HEK293 (cell line): ENCODE measurements at regions not wholly inside any gene's neighbourhood (a gene's known extent, or its start where the extent isn't known, plus 50 kb on each side); places are given as distances from the start of the nearest gene placed in this dataset.

Experiments
- CTCF ChIA-PET: fragments of 350-600 bp; formaldehyde crosslinking; extraction: SDS; loops from one replicate; lab custom pipeline; 2021; ENCODE audit warnings: antibody characterized with exemption; lab: Yijun Ruan, JAX
- POLR2A ChIA-PET: fragments of 300-600 bp; formaldehyde crosslinking; extraction: SDS; loops from one replicate; lab custom pipeline; 2020; ENCODE audit warnings: antibody characterized with exemption, inconsistent platforms; lab: Yijun Ruan, JAX
- H3K27ac ChIP-seq: fragments of 200-500 bp; sonication (Bioruptor generic); 2 replicates; pipeline ENCODE4 v1.5.1; 2014; ENCODE audit warnings: low read depth, low read length, control low read depth, inconsistent platforms; ENCODE audit errors: extremely low read depth
- H3K36me3 ChIP-seq, 2 experiments: fragments of 200-500 bp in 1 of 2; sonication (Bioruptor generic) in 1 of 2; 1 replicate in 1 of 2; 2 replicates in 1 of 2; pipeline ENCODE4 v1.5.1; 2014 to 2017; ENCODE audit warnings: inconsistent platforms in 2 of 2, low read length in 2 of 2; ENCODE audit not compliant: control insufficient read depth in 2 of 2, insufficient read depth in 1 of 2
- H3K4me1 ChIP-seq: fragments of 200-500 bp; sonication (Bioruptor generic); 2 replicates; pipeline ENCODE4 v1.5.1; 2014; ENCODE audit warnings: mild to moderate bottlenecking, low read length, inconsistent platforms; ENCODE audit not compliant: control insufficient read depth, insufficient read depth
- H3K4me3 ChIP-seq: 2 replicates; pipeline ENCODE4 v1.5.1; 2011; ENCODE audit warnings: low read depth, mild to moderate bottlenecking, control low read depth, low read length, moderate library complexity
- H3K9me3 ChIP-seq: fragments of 200-500 bp; sonication (Bioruptor generic); 2 replicates; pipeline ENCODE4 v1.5.1; 2014; ENCODE audit warnings: low read depth, low read length, inconsistent platforms; ENCODE audit not compliant: control insufficient read depth, insufficient read depth
- HOXC10 ChIP-seq: sonication (generic); formaldehyde crosslinking; IDR thresholded peaks from 2 replicates; pipeline ENCODE4 v1.8.1; 2023; ENCODE audit warnings: mild to moderate bottlenecking, missing genetic modification reagents
- IKZF3 ChIP-seq: fragments of 450-650 bp; IDR thresholded peaks from 2 replicates; pipeline ENCODE4 v1.5.0; 2018; ENCODE audit warnings: missing biosample characterization, mild to moderate bottlenecking, missing genetic modification characterization, moderate library complexity
- PRDM1 ChIP-seq: fragments of 450-650 bp; formaldehyde crosslinking; IDR thresholded peaks from 2 replicates; pipeline ENCODE4; 2016; ENCODE audit warnings: missing biosample characterization, missing genetic modification characterization
- ZBTB20 ChIP-seq: fragments of 450-650 bp; formaldehyde crosslinking; IDR thresholded peaks from 2 replicates; pipeline ENCODE4 v1.5.1; 2016; ENCODE audit warnings: missing biosample characterization, missing genetic modification characterization
- ZNF184 ChIP-seq: fragments of 450-650 bp; IDR thresholded peaks from 2 replicates; pipeline ENCODE4 v1.5.1; 2018; ENCODE audit warnings: missing biosample characterization, mild to moderate bottlenecking, missing genetic modification characterization
- ZNF24 ChIP-seq: fragments of 450-650 bp; formaldehyde crosslinking; IDR thresholded peaks from 2 replicates; pipeline ENCODE4 v1.5.1; 2016; ENCODE audit warnings: missing biosample characterization, missing genetic modification characterization
- ZNF324 ChIP-seq: fragments of 450-650 bp; formaldehyde crosslinking; IDR thresholded peaks from 2 replicates; pipeline ENCODE4 v1.5.1; 2016; ENCODE audit warnings: missing biosample characterization, missing genetic modification characterization
- ZNF362 ChIP-seq: fragments of 450-650 bp; formaldehyde crosslinking; IDR thresholded peaks from 2 replicates; pipeline ENCODE4 v1.5.1; 2016; ENCODE audit warnings: missing biosample characterization, missing genetic modification characterization
- ZNF426 ChIP-seq: fragments of 450-650 bp; formaldehyde crosslinking; IDR thresholded peaks from 2 replicates; pipeline ENCODE4 v1.5.1; 2017; ENCODE audit warnings: missing biosample characterization, missing genetic modification characterization, mild to moderate bottlenecking, inconsistent platforms, moderate library complexity
- ZNF510 ChIP-seq: fragments of 450-650 bp; formaldehyde crosslinking; IDR thresholded peaks from 2 replicates; pipeline ENCODE4 v1.5.1; 2018; ENCODE audit warnings: mild to moderate bottlenecking, missing genetic modification characterization, missing biosample characterization; ENCODE audit not compliant: insufficient replicate concordance
- ZNF514 ChIP-seq: fragments of 450-650 bp; formaldehyde crosslinking; IDR thresholded peaks from 2 replicates; pipeline ENCODE4 v1.5.1; 2016; ENCODE audit warnings: missing biosample characterization, missing genetic modification characterization
- ZNF549 ChIP-seq: fragments of 450-650 bp; IDR thresholded peaks from 2 replicates; pipeline ENCODE4 v1.5.1; 2018; ENCODE audit warnings: missing biosample characterization, missing genetic modification characterization, mild to moderate bottlenecking, inconsistent platforms, moderate library complexity
- ZNF600 ChIP-seq: fragments of 450-650 bp; formaldehyde crosslinking; IDR thresholded peaks from 2 replicates; pipeline ENCODE4 v1.5.1; 2016; ENCODE audit warnings: missing biosample characterization, missing genetic modification characterization
- ZNF639 ChIP-seq: fragments of 450-650 bp; formaldehyde crosslinking; IDR thresholded peaks from 2 replicates; pipeline ENCODE4 v1.5.1; 2016; ENCODE audit warnings: missing biosample characterization, missing genetic modification characterization
- ZNF664 ChIP-seq: fragments of 450-650 bp; formaldehyde crosslinking; IDR thresholded peaks from 2 replicates; pipeline ENCODE4 v1.5.1; 2016; ENCODE audit warnings: missing biosample characterization, missing genetic modification characterization
- ZNF701 ChIP-seq: fragments of 450-650 bp; formaldehyde crosslinking; IDR thresholded peaks from 2 replicates; pipeline ENCODE4 v1.5.1; 2016; ENCODE audit warnings: missing biosample characterization, missing genetic modification characterization
- ZNF785 ChIP-seq: fragments of 450-650 bp; formaldehyde crosslinking; IDR thresholded peaks from 2 replicates; pipeline ENCODE4 v1.5.1; 2016; ENCODE audit warnings: missing biosample characterization, missing genetic modification characterization
- ZNF837 ChIP-seq: fragments of 450-650 bp; formaldehyde crosslinking; IDR thresholded peaks from 2 replicates; pipeline ENCODE4 v1.5.1; 2016; ENCODE audit warnings: missing biosample characterization, missing genetic modification characterization
- ZSCAN16 ChIP-seq: fragments of 450-650 bp; formaldehyde crosslinking; IDR thresholded peaks from 2 replicates; pipeline ENCODE4 v1.5.1; 2016; ENCODE audit warnings: missing biosample characterization, missing genetic modification characterization
- ZSCAN23 ChIP-seq: fragments of 450-650 bp; formaldehyde crosslinking; IDR thresholded peaks from 2 replicates; pipeline ENCODE4 v1.5.1; 2016; ENCODE audit warnings: missing biosample characterization, missing genetic modification characterization
- TF ChIP-seq, protein P1 (sequence below): fragments of 450-650 bp; formaldehyde crosslinking; IDR thresholded peaks from 2 replicates; pipeline ENCODE4 v1.5.1; 2016; ENCODE audit warnings: missing biosample characterization, missing genetic modification characterization
- TF ChIP-seq, protein P2 (sequence below): fragments of 450-650 bp; formaldehyde crosslinking; IDR thresholded peaks from 2 replicates; pipeline ENCODE4 v1.5.1; 2016; ENCODE audit warnings: missing biosample characterization, missing genetic modification characterization

DNA sequence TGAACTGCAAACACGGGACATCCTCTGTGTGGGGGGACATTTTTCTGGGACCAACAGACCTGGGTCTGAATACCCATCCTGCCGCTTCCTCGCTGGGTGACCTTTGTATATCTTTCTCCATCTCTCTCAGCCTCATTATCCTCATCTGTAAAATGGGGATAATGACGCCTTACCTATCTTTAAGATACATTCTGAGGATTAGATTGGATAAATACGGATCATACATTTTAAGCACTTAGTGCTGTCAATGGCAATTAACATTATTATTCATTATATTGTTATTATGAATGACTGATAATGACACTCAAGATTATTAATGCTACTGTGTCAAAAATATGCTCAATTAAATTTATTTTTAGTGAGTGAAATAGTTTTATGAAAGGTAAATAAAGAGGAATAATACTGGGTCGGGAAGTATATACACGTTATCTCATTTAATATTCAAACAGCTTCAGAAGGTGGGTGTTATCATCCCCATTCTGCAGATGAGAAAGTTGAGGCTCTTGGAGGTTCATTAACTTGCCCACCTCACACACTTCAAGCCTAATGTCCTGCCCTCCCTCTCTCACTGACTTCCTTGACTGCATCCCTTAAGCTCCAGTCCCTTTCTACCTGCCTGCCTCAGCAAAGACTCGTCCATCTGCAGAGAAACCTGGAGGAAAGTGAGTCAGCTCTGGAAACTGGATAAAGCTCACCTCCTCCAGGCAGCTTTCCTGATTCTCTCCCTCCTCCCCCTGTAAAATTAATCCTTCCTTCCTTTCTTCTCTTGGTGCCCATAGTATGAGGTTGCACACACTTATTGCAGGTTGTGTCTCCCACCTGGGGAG lies 120.7 kb upstream of the JUN start:
- Histone ChIP-seq H3K36me3 (no peaks in the 10 kb centered on the region), H3K9me3 (no peaks in the 10 kb centered on the region), H3K4me3 (peak overlapping the region; percentile 44), H3K27ac (peak overlapping the region; percentile 96), H3K4me1 (0 out of 2 replicates have a peak, but pooled peaks cover 2% of the 10 kb centered on the region)
- ChIA-PET CTCF (interaction anchor here (0.6 to 0.7 kb wide), 2 partner anchors 12 to 177 kb away, joined by 3 read pairs; no protein-coding TSS in a partner anchor), POLR2A (interaction anchor here (0.6 to 0.8 kb wide), 2 partner anchors 120 to 616 kb away, joined by 5 read pairs; partner anchors contain the start of gene JUN)
- TF ChIP-seq, protein P1, sequence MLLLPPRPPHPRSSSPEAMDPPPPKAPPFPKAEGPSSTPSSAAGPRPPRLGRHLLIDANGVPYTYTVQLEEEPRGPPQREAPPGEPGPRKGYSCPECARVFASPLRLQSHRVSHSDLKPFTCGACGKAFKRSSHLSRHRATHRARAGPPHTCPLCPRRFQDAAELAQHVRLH, result peak; percentile 67; the same call in 1 of the 2 replicates
- 0 out of 2 replicates have a peak, but pooled peaks have one; percentile 15 for TF ChIP-seq PRDM1
- TF ChIP-seq ZNF664 (tag by site-specific recombination), result peak; percentile 27; the same call in 1 of the 2 replicates
- no peak for TF ChIP-seq ZBTB20 (tag by site-specific recombination)
- TF ChIP-seq ZNF184 (tag by site-specific recombination), result 0 out of 2 replicates have a peak, but pooled peaks have one; percentile 12
- TF ChIP-seq ZNF600 (tag by site-specific recombination), result no peak

DNA sequence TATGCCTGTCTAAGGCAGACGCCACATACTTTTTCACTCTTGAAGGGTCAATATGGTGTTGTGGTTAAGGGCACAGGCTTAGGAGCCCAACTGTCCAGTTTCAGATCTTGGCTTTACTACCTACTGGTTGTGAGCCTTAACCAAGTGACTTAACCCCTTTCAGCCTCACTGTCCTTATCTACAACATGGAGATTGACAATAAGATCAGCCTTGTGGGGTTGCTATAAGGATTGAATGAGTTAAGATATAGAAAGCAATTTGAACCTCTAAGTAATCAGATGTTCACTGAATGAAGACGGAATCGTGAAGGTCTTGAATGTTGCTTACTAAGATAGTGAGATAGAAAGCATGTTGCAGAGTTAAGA lies 121.3 kb upstream of the JUN start:
- no peaks in the 10 kb centered on the region for H3K36me3 ChIP-seq
- H3K4me3 ChIP-seq, result no peak overlapping the region
- ChIA-PET CTCF (interaction anchor here (0.6 kb wide), 1 partner anchor 176 kb away, joined by 3 read pairs; no protein-coding TSS in a partner anchor), POLR2A (no interaction called here)
- H3K4me1 ChIP-seq, result 0 out of 2 replicates have a peak, but pooled peaks cover 2% of the 10 kb centered on the region
- no peaks in the 10 kb centered on the region for H3K9me3 ChIP-seq
- TF ChIP-seq, protein P2, sequence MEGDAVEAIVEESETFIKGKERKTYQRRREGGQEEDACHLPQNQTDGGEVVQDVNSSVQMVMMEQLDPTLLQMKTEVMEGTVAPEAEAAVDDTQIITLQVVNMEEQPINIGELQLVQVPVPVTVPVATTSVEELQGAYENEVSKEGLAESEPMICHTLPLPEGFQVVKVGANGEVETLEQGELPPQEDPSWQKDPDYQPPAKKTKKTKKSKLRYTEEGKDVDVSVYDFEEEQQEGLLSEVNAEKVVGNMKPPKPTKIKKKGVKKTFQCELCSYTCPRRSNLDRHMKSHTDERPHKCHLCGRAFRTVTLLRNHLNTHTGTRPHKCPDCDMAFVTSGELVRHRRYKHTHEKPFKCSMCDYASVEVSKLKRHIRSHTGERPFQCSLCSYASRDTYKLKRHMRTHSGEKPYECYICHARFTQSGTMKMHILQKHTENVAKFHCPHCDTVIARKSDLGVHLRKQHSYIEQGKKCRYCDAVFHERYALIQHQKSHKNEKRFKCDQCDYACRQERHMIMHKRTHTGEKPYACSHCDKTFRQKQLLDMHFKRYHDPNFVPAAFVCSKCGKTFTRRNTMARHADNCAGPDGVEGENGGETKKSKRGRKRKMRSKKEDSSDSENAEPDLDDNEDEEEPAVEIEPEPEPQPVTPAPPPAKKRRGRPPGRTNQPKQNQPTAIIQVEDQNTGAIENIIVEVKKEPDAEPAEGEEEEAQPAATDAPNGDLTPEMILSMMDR (tag by site-specific recombination), result no peak
- no peak for TF ChIP-seq ZNF510
- no peak for TF ChIP-seq ZNF362
- no peak for TF ChIP-seq IKZF3
- no peak for TF ChIP-seq ZNF664 (tag by site-specific recombination)
- no peak overlapping the region for H3K27ac ChIP-seq

DNA sequence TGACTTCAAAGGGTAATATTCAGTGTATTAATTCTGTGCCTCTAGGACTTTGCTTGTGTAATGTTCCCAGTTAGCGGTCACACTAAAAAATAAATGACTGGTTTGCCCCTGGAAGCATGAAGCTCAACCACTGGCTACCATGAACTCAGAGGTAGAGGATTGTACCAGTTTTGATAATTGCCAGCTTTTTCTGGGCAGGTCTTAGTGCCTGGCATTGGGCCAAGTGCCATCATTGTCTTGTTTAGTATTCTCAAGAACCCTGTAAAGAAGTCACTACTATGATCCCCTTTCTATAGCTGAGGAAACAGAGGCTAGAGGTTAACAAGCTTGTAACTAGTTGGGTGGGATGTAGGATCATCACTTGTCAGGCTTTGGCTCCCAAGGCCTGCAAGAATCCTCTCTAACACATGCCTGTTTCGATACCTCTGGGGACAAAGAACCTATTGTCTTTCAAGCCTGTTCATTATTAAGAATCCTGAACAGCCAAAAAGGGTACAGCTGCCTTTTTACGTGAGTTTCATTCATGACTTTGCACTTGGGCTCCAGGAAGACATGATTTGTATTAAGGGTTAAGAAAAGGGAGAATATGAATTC lies 121.9 kb upstream of the JUN start:
- POLR2A ChIA-PET, result interaction anchor here (1.1 kb wide), 1 partner anchor 122 kb away, joined by 6 read pairs; the partner anchor contains the start of gene JUN
- H3K4me1 ChIP-seq, result 0 out of 2 replicates have a peak, but pooled peaks cover 2% of the 10 kb centered on the region

More for the DNA sequence above, 121.9 kb upstream of the JUN start:
- Histone ChIP-seq H3K27ac (no peak overlapping the region), H3K36me3 (no peaks in the 10 kb centered on the region), H3K4me3 (no peak overlapping the region), H3K9me3 (no peaks in the 10 kb centered on the region)
- TF ChIP-seq ZSCAN23 (tag by site-specific recombination) (no peak), IKZF3 (no peak), ZNF184 (tag by site-specific recombination) (no peak), ZNF701 (no peak), ZNF664 (tag by site-specific recombination) (no peak), ZNF514 (tag by site-specific recombination) (no peak), ZNF24 (tag by site-specific recombination) (no peak), ZNF837 (no peak), ZNF324 (tag by site-specific recombination) (no peak), ZNF426 (tag by site-specific recombination) (no peak), ZNF785 (tag by site-specific recombination) (no peak), ZNF639 (no peak), ZNF549 (tag by site-specific recombination) (no peak), ZSCAN16 (tag by site-specific recombination) (no peak), HOXC10 (no peak)
- CTCF ChIA-PET, result no interaction called here
